Liver (tissue), 7 donors: ENCODE measurements at regions not wholly inside any gene's neighbourhood (a gene's known extent, or its start where the extent isn't known, plus 50 kb on each side); places are given as distances from the start of the nearest gene placed in this dataset.

ENCODE experiments used
- DNase-seq: peaks from one replicate; pipeline ENCODE4 v3.0.0-alpha.2; 2017; ENCODE audit warnings: low spot score
- H3K27ac ChIP-seq, 2 donors: one replicate each; pipeline ENCODE4 v1.7.0; 2013; ENCODE audit warnings: inconsistent platforms in 2 of 2, low read length in 2 of 2, control low read depth in 1 of 2, low read depth in 1 of 2, mild to moderate bottlenecking in 1 of 2
- H3K27me3 ChIP-seq, 4 donors: one replicate each; pipeline versions ENCODE4 v1.6.1 to v1.7.0; 2013; ENCODE audit warnings: low read length in 3 of 4, inconsistent platforms in 1 of 4, mild to moderate bottlenecking in 1 of 4, moderate library complexity in 1 of 4; ENCODE audit not compliant: control insufficient read depth in 4 of 4, insufficient read depth in 4 of 4
- H3K36me3 ChIP-seq, 4 donors: one replicate each; pipeline versions ENCODE4 v1.6.1 to v1.7.0; 2013; ENCODE audit warnings: low read length in 3 of 4, mild to moderate bottlenecking in 3 of 4, low read depth in 1 of 4, moderate library complexity in 1 of 4; ENCODE audit not compliant: control insufficient read depth in 4 of 4, insufficient read depth in 3 of 4
- H3K4me1 ChIP-seq, 4 donors: one replicate each; pipeline versions ENCODE4 v1.6.1 to v1.7.0; 2013; ENCODE audit warnings: low read length in 3 of 4, mild to moderate bottlenecking in 3 of 4, moderate library complexity in 1 of 4; ENCODE audit not compliant: control insufficient read depth in 4 of 4, insufficient read depth in 4 of 4
- H3K4me3 ChIP-seq, 3 donors: one replicate each; pipeline versions ENCODE4 v1.6.1 to v1.7.0; 2013; ENCODE audit warnings: low read length in 3 of 3, control low read depth in 1 of 3, low read depth in 1 of 3, mild to moderate bottlenecking in 1 of 3
- H3K9ac ChIP-seq, 2 donors: one replicate each; pipeline ENCODE4 v1.7.0; 2013; ENCODE audit warnings: low read length in 2 of 2, mild to moderate bottlenecking in 2 of 2, moderate library complexity in 2 of 2, control low read depth in 1 of 2, low read depth in 1 of 2
- H3K9me3 ChIP-seq, 4 donors: one replicate each; pipeline versions ENCODE4 v1.6.1 to v1.7.0; 2013; ENCODE audit warnings: low read length in 3 of 4; ENCODE audit not compliant: control insufficient read depth in 4 of 4
- ATF3 ChIP-seq: IDR thresholded peaks from 2 replicates; pipeline ENCODE4 v1.6.1; 2016; ENCODE audit warnings: antibody characterized with exemption
- EGR1 ChIP-seq, 2 donors: IDR thresholded peaks; 2 replicates each; pipeline ENCODE4 v1.6.1; 2016 to 2018; ENCODE audit warnings: antibody characterized with exemption in 2 of 2, low read depth in 2 of 2
- FOXA1 ChIP-seq: IDR thresholded peaks from 2 replicates; pipeline ENCODE4 v1.6.1; 2016; ENCODE audit warnings: antibody characterized with exemption
- GABPA ChIP-seq, 2 donors: IDR thresholded peaks in 1 of 2; conservative IDR thresholded peaks in 1 of 2; 2 replicates each; pipeline ENCODE4 v1.6.1; 2016; ENCODE audit warnings: antibody characterized with exemption in 2 of 2, mild to moderate bottlenecking in 1 of 2, moderate library complexity in 1 of 2
- HNF4A ChIP-seq, 2 donors: conservative IDR thresholded peaks; 2 replicates each; pipeline ENCODE4 v1.6.1; 2016; ENCODE audit warnings: antibody characterized with exemption in 2 of 2, mild to moderate bottlenecking in 2 of 2
- HNF4G ChIP-seq: IDR thresholded peaks from 2 replicates; pipeline ENCODE4 v1.6.1; 2016; ENCODE audit warnings: antibody characterized with exemption
- JUND ChIP-seq, 2 donors: IDR thresholded peaks; 2 replicates each; pipeline ENCODE4 v1.6.1; 2016; ENCODE audit warnings: antibody characterized with exemption in 2 of 2
- MAX ChIP-seq: IDR thresholded peaks from 2 replicates; pipeline ENCODE4 v1.6.1; 2016; ENCODE audit warnings: antibody characterized with exemption
- NR2F2 ChIP-seq: IDR thresholded peaks from 2 replicates; pipeline ENCODE4 v1.6.1; 2016; ENCODE audit warnings: antibody characterized with exemption
- RAD21 ChIP-seq, 2 donors: IDR thresholded peaks; 2 replicates each; pipeline ENCODE4 v1.6.1; 2016; ENCODE audit warnings: antibody characterized with exemption in 2 of 2, mild to moderate bottlenecking in 2 of 2
- REST ChIP-seq: IDR thresholded peaks from 2 replicates; pipeline ENCODE4 v1.6.1; 2016; ENCODE audit warnings: antibody characterized with exemption, mild to moderate bottlenecking
- RXRA ChIP-seq, 2 donors: IDR thresholded peaks; 2 replicates each; pipeline ENCODE4 v1.6.1; 2017 to 2018; ENCODE audit warnings: antibody characterized with exemption in 2 of 2, mild to moderate bottlenecking in 1 of 2
- SP1 ChIP-seq: IDR thresholded peaks from 2 replicates; pipeline ENCODE4 v1.6.1; 2018; ENCODE audit warnings: antibody characterized with exemption, mild to moderate bottlenecking
- TAF1 ChIP-seq: conservative IDR thresholded peaks from 2 replicates; pipeline ENCODE4 v1.6.1; 2016; ENCODE audit warnings: antibody characterized with exemption, mild to moderate bottlenecking
- YY1 ChIP-seq: IDR thresholded peaks from 2 replicates; pipeline ENCODE4 v1.6.1; 2016; ENCODE audit warnings: antibody characterized with exemption, mild to moderate bottlenecking
- ZBTB33 ChIP-seq: IDR thresholded peaks from 2 replicates; pipeline ENCODE4 v1.6.1; 2016; ENCODE audit warnings: antibody characterized with exemption
- WGBS: extraction: QIAGEN DNeasy Blood & Tissue Kit; methylation state at CpG from one replicate; pipeline ENCODE4 v1.1.7; 2013; 5-methylcytosine and 5-hydroxymethylcytosine counted together
- donor health status: healthy.
- donor health status: healthy.
- donor health status: healthy.
- donor health status: healthy.

GRCh38 chr5:152641970-152642805, 237.1 kb upstream of the NMUR2 start (continued):
- TF ChIP-seq REST: no peak
- TF ChIP-seq HNF4A (conservative IDR thresholded peaks at IDR 0.05): no peak
- no peak for TF ChIP-seq EGR1 (IDR thresholded peaks at IDR 0.05; ENCODE audit: low read depth in 2 of 2)
- TF ChIP-seq YY1: no peak
- no peak for TF ChIP-seq ZBTB33

- no peaks in the 10 kb centered on the region for H3K27me3 ChIP-seq
- H3K4me1 ChIP-seq: no peaks in the 10 kb centered on the region
- H3K4me3 ChIP-seq: no peak overlapping the region
- no peaks in the 10 kb centered on the region for H3K9me3 ChIP-seq
- no peak overlapping the region for H3K9ac ChIP-seq
- TF ChIP-seq JUND (IDR thresholded peaks at IDR 0.05): no peak
- TF ChIP-seq GABPA (IDR thresholded peaks at IDR 0.05 in 1 of 2, conservative IDR thresholded peaks at IDR 0.05 in 1 of 2): no peak
- no peak for TF ChIP-seq RXRA (IDR thresholded peaks at IDR 0.05)
- no peak for TF ChIP-seq FOXA1
- TF ChIP-seq EGR1 (IDR thresholded peaks at IDR 0.05; ENCODE audit: low read depth in 2 of 2): no peak
- TF ChIP-seq YY1: no peak
- no peak for TF ChIP-seq RAD21 (IDR thresholded peaks at IDR 0.05)
- TF ChIP-seq HNF4G: no peak
- TF ChIP-seq NR2F2: no peak
- no peak for TF ChIP-seq ATF3
- no peak for TF ChIP-seq TAF1
- no peak for TF ChIP-seq REST
- no peak for TF ChIP-seq HNF4A (conservative IDR thresholded peaks at IDR 0.05)
- TF ChIP-seq MAX: no peak
- no peak for TF ChIP-seq SP1
- no peak overlapping the region for H3K27ac ChIP-seq
- WGBS: 64% methylated on average over 1 of the region's 1 CpG
- DNase-seq: no peak
- no peaks in the 10 kb centered on the region for H3K36me3 ChIP-seq
Observed at GRCh38 chr5:152642880-152643279, 237.8 kb upstream of the NMUR2 start.
